Adrenal gland (tissue), 9 donors: ENCODE measurements at regions not wholly inside any gene's neighbourhood (a gene's known extent, or its start where the extent isn't known, plus 50 kb on each side); places are given as distances from the start of the nearest gene placed in this dataset.

Experiments
- DNase-seq, 7 donors: peaks; one replicate each; pipeline ENCODE4 v3.0.0-alpha.2; 2019 to 2020
- H3K27ac ChIP-seq, 5 donors: fragments of 200-600 bp; sonication (generic) in 4 of 5; 1 replicate in 3 of 5; 2 replicates in 2 of 5; pipeline versions ENCODE4 v1.5.1 to v1.8.0; 2016 to 2020; ENCODE audit warnings: mild to moderate bottlenecking in 1 of 5
- H3K27me3 ChIP-seq: fragments of 200-600 bp; 2 replicates; pipeline ENCODE4 v1.8.0; 2021
- H3K36me3 ChIP-seq, 2 donors: fragments of 200-600 bp; replicated peaks in 1 of 2; 1 replicate in 1 of 2; 2 replicates in 1 of 2; pipeline versions ENCODE4 v1.5.1 to v1.8.0; 2018 to 2022
- H3K4me1 ChIP-seq, 2 donors: fragments of 200-600 bp; replicated peaks in 1 of 2; 1 replicate in 1 of 2; 2 replicates in 1 of 2; pipeline versions ENCODE4 v1.5.1 to v1.8.0; 2018 to 2021
- H3K4me3 ChIP-seq, 4 donors: fragments of 200-600 bp; sonication (generic) in 3 of 4; one replicate each; pipeline ENCODE4 v1.5.1; 2016 to 2018
- H3K9me3 ChIP-seq, 3 donors: fragments of 200-600 bp; sonication (generic) in 1 of 3; replicated peaks in 1 of 3; 1 replicate in 2 of 3; 2 replicates in 1 of 3; pipeline versions ENCODE4 v1.5.1 to v1.8.0; 2016 to 2021
- POLR2A ChIP-seq, 2 donors: fragments of 450-650 bp; IDR thresholded peaks; one replicate each; pipeline ENCODE4 v1.6.1; 2017; ENCODE audit warnings: antibody characterized with exemption in 2 of 2, mild to moderate bottlenecking in 2 of 2, moderate library complexity in 1 of 2
- WGBS, 4 donors: extraction: QIAGEN DNeasy Blood & Tissue Kit in 2 of 4; methylation state at CpG; one replicate each; pipeline versions ENCODE4 v1.1.5 to v1.1.7; 2013 to 2017; 5-methylcytosine and 5-hydroxymethylcytosine counted together
- intact Hi-C, 2 donors: fragments of 100-400 bp; cut with DNase I; formaldehyde crosslinking; loops; one replicate each; pipeline versions ENCODE4 v1.14.1 to v1.15.0; 2022 to 2023
- small RNA-seq, 2 donors: library from RNA; depleted of rRNA; stranded (forward); fragments of <200 nt; gene quantifications; one replicate each; pipeline ENCODE3, GENCODE V24; 2016
- TF ChIP-seq, protein P1 (sequence below), 6 experiments: fragments of 450-650 bp in 4 of 6; fragments of 200-600 bp in 2 of 6; sonication (generic) in 1 of 6; IDR thresholded peaks; 1 replicate in 5 of 6; 2 replicates in 1 of 6; pipeline versions ENCODE4 v1.5.1 to v1.8.0; 2016 to 2021; ENCODE audit warnings: antibody characterized with exemption in 6 of 6, mild to moderate bottlenecking in 2 of 6, moderate library complexity in 1 of 6
- donor health status: healthy with polysubstance abuse.
- donor health status: Bipolar disorder and iron deficiency.
- donor health status: DM: yes; HTN: yes; CAD: no.
- donor health status: DM: no; HTN: no; CAD: no.
- donor health status: DM: no; HTN: no; CAD: no.

DNA sequence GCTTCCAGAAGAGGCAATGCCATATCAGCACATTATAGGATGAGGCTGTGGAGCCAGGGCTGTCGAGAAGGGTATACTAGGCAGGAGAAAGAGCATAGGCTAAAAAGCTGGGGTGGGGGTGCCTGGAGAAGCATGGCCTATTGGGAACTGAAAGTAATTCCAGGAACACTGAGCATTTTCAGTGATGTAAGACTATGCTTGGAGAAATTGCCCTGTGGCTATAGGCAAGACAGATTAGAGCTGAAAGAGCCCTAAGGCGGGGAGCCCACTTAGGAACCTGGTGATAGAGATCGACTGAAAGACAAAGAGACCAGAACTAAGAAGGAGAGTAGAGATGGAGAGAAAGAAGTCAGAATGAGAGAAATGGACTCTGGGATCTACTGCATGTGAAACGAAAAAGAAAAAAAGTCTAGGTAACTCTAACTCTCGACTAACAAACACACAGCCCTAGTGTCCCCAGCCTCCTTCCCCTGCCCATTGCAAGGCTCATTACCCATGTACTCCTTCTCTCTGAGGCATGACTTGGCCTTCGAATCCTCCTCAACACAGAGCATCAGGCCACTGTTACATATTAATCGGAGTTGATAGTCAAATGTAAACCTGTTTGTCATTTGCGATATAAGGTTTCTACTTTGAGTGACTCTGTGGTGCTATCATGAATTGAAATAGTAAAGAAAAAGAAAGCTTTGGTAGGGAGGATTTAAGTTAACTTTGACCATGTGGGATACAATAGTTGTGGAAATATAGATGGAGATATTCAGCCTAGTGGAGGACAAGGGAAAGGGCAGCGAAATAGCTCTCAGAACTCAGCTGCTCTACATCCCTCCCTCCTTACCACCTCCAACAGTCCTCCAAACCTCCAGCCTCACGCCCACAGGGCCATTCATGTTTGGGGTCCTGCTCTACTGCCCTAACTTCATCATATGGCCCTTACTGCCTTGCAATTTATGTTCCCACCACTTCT is 52.3 kb upstream of the BMAL1 start:
- intact Hi-C loops = no loop called here
- H3K27ac ChIP-seq = no peak overlapping the region
- H3K4me1 ChIP-seq = no peaks in the 10 kb centered on the region
- H3K27me3 ChIP-seq = no peaks in the 10 kb centered on the region
- H3K4me3 ChIP-seq = no peak overlapping the region
- DNase-seq = no peak
- H3K36me3 ChIP-seq = no peaks in the 10 kb centered on the region
- 81 to 92% (median 87%) methylated on average over 10 of the region's 10 CpGs for whole genome bisulfite sequencing, 4 donors
- no peaks in the 10 kb centered on the region for H3K9me3 ChIP-seq
- TF ChIP-seq, protein P1, sequence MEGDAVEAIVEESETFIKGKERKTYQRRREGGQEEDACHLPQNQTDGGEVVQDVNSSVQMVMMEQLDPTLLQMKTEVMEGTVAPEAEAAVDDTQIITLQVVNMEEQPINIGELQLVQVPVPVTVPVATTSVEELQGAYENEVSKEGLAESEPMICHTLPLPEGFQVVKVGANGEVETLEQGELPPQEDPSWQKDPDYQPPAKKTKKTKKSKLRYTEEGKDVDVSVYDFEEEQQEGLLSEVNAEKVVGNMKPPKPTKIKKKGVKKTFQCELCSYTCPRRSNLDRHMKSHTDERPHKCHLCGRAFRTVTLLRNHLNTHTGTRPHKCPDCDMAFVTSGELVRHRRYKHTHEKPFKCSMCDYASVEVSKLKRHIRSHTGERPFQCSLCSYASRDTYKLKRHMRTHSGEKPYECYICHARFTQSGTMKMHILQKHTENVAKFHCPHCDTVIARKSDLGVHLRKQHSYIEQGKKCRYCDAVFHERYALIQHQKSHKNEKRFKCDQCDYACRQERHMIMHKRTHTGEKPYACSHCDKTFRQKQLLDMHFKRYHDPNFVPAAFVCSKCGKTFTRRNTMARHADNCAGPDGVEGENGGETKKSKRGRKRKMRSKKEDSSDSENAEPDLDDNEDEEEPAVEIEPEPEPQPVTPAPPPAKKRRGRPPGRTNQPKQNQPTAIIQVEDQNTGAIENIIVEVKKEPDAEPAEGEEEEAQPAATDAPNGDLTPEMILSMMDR (IDR thresholded peaks at IDR 0.05) = no peak
- TF ChIP-seq POLR2A (IDR thresholded peaks at IDR 0.05) = no peak

GRCh38 chr11:13227676-13228255 is 49.8 kb upstream of the BMAL1 start:
- DNase-seq = no peak
- no peaks in the 10 kb centered on the region for H3K9me3 ChIP-seq
- intact Hi-C loops = no loop called here
- 69 to 78% (median 71%) methylated on average over 4 of the region's 4 CpGs for WGBS, 4 donors
- TF ChIP-seq POLR2A (IDR thresholded peaks at IDR 0.05) = no peak
- TF ChIP-seq, protein P1 (IDR thresholded peaks at IDR 0.05) = no peak
- H3K4me3 ChIP-seq = no peak overlapping the region
- H3K27me3 ChIP-seq = no peaks in the 10 kb centered on the region
- no peak overlapping the region for H3K27ac ChIP-seq
- H3K36me3 ChIP-seq = no peaks in the 10 kb centered on the region
- H3K4me1 ChIP-seq = no peaks in the 10 kb centered on the region

Small RNA genes in the stretch of these regions (small RNA-seq; reads per million reads assigned to genes)
- 0 reads per million in 2 donors for gene AC022878.1
